Mesothelial cell of epicardium (in vitro differentiated cells): ENCODE measurements at regions not wholly inside any gene's neighbourhood (a gene's known extent, or its start where the extent isn't known, plus 50 kb on each side); places are given as distances from the start of the nearest gene placed in this dataset.
"Not testable (repeated sequence)": the region's sequence is repeated elsewhere in the genome, so short reads cannot be mapped to it uniquely, and the experiment has no call there.

ENCODE experiments used
- DNase-seq, 2 experiments: peaks; one replicate each; pipeline ENCODE4 v3.0.0; 2021; ENCODE audit warnings: low spot score in 2 of 2; ENCODE audit not compliant: unreplicated experiment in 2 of 2
- H3K27ac Mint-ChIP-seq: 2 replicates; pipeline ENCODE4 v1.8.0; 2021; ENCODE audit warnings: mixed read lengths
- H3K27me3 Mint-ChIP-seq: 2 replicates; pipeline ENCODE4 v1.8.0; 2021; ENCODE audit warnings: low read depth, mixed read lengths
- H3K36me3 Mint-ChIP-seq: 2 replicates; pipeline ENCODE4 v1.8.0; 2021; ENCODE audit warnings: mixed read lengths
- H3K4me1 Mint-ChIP-seq: 2 replicates; pipeline ENCODE4 v1.8.0; 2021; ENCODE audit warnings: mixed read lengths
- H3K4me3 Mint-ChIP-seq: 2 replicates; pipeline ENCODE4 v1.8.0; 2021; ENCODE audit warnings: mild to moderate bottlenecking, moderate library complexity, mixed read lengths
- H3K9me3 Mint-ChIP-seq: 2 replicates; pipeline ENCODE4 v1.8.0; 2021; ENCODE audit warnings: mixed read lengths
- TF ChIP-seq, protein P1 (sequence below): fragments of 200-600 bp; sonication (generic); IDR thresholded peaks from one replicate; pipeline ENCODE4 v1.5.0; 2021; ENCODE audit warnings: antibody characterized with exemption; ENCODE audit not compliant: unreplicated experiment

DNA sequence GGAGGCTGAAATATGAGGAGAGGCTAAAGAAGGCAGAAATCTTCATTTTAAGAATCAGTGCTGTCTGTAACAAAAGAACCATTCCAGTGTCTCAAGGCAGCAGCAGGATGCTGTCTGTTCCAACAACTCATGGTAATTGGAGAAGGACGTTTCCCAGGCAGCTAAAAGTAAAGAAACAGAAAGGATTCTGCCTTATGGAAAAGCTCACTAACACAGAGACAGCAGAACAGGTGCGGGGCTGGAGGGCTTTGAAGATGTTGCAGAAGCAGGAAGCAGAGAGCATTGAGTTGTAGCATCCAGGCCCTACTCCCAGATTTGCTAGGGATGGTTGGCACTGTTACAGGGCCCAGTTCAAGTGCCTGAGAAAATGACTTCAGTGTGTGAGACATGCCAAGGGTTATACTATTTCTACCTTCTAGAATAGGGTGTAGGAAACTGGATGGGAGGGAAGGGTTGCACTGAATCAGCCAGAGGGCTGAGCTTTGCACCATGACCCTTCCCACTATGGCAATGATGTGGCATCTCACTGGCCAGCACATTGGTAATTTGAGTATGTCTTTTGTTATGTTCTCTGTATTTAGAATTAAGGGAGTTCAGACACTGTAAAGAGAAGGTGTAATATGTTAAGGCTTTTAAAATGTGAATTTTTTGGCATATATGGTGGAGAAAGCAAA is 160.0 kb upstream of the FBXO33 start:
- DNase-seq = no peak
- Mint-ChIP-seq H3K36me3 (peaks cover 2% of the 10 kb centered on the region), H3K27me3 (no peaks in the 10 kb centered on the region), H3K4me1 (peaks cover 4% of the 10 kb centered on the region), H3K9me3 (peaks cover 11% of the 10 kb centered on the region), H3K4me3 (no peak overlapping the region), H3K27ac (no peak overlapping the region)
- TF ChIP-seq, protein P1, sequence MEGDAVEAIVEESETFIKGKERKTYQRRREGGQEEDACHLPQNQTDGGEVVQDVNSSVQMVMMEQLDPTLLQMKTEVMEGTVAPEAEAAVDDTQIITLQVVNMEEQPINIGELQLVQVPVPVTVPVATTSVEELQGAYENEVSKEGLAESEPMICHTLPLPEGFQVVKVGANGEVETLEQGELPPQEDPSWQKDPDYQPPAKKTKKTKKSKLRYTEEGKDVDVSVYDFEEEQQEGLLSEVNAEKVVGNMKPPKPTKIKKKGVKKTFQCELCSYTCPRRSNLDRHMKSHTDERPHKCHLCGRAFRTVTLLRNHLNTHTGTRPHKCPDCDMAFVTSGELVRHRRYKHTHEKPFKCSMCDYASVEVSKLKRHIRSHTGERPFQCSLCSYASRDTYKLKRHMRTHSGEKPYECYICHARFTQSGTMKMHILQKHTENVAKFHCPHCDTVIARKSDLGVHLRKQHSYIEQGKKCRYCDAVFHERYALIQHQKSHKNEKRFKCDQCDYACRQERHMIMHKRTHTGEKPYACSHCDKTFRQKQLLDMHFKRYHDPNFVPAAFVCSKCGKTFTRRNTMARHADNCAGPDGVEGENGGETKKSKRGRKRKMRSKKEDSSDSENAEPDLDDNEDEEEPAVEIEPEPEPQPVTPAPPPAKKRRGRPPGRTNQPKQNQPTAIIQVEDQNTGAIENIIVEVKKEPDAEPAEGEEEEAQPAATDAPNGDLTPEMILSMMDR = no peak

DNA sequence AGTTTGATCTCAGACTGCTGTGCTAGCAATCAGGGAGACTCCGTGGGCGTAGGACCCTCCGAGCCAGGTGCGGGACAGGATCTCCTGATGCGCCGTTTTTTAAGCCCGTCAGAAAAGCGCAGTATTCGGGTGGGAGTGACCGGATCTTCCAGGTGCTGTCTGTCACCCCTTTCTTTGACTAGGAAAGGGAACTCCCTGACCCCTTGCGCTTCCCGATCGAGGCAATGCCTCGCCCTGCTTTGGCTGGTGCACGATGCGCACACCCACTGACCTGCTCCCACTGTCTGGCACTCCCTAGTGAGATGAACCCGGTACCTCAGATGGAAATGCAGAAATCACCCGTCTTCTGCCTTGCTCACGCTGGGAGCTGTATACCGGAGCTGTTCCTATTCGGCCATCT is 157.6 kb upstream of the FBXO33 start:
- H3K9me3 Mint-ChIP-seq = peaks cover 12% of the 10 kb centered on the region
- not testable (repeated sequence) for H3K4me3 Mint-ChIP-seq, H3K27ac Mint-ChIP-seq, H3K27me3 Mint-ChIP-seq, H3K36me3 Mint-ChIP-seq, H3K4me1 Mint-ChIP-seq, DNase-seq

DNA sequence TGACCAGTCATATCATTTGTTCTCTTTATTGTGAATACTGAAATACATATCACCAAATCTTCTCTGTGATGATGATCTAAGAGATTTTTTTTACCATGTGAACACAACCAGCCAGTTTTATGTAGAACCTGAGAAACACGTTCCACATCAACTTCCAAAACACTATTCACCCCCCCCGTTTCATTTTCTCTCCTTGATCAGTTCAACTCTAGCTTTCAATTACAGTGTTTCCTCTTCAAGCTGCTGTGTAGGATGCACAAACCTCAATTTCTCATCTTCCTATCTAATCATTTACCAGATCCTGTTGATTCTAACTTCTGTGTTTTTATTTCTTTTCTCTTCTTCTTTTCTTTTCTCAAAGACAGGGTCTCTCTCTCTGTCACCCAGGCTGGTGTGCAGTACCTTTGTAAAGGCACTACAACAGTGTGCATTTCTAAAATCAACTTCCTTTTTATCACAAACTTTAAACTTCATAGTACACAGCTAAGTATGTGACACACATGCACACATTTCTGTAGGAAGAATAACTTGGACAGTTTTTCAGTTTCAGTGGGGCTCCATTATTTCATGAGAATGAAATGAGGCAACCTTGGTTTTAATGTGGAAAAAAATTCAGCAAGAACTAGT is 149.9 kb upstream of the FBXO33 start:
- DNase-seq = no peak
- Mint-ChIP-seq H3K27ac (no peak overlapping the region), H3K4me1 (no peaks in the 10 kb centered on the region), H3K4me3 (no peak overlapping the region), H3K27me3 (no peaks in the 10 kb centered on the region), H3K36me3 (no peaks in the 10 kb centered on the region), H3K9me3 (no peaks in the 10 kb centered on the region)
- TF ChIP-seq, protein P1 = no peak

- Mint-ChIP-seq H3K4me1 (no peaks in the 10 kb centered on the region), H3K27me3 (no peaks in the 10 kb centered on the region), H3K4me3 (no peak overlapping the region), H3K27ac (no peak overlapping the region), H3K36me3 (no peaks in the 10 kb centered on the region), H3K9me3 (peaks cover 6% of the 10 kb centered on the region)
- TF ChIP-seq, protein P1 = no peak
- DNase-seq = no peak
Measured at GRCh38 chr14:39581474-39581873, 149.2 kb upstream of the FBXO33 start.

GRCh38 chr14:39580696-39581095 is 148.5 kb upstream of the FBXO33 start:
- H3K9me3 Mint-ChIP-seq = peaks cover 14% of the 10 kb centered on the region
- H3K27ac Mint-ChIP-seq = no peak overlapping the region
- TF ChIP-seq, protein P1 = no peak
- H3K27me3 Mint-ChIP-seq = no peaks in the 10 kb centered on the region
- no peak for DNase-seq
- H3K36me3 Mint-ChIP-seq = peaks cover 5% of the 10 kb centered on the region
- no peaks in the 10 kb centered on the region for H3K4me1 Mint-ChIP-seq
- H3K4me3 Mint-ChIP-seq = no peak overlapping the region

- H3K4me3 Mint-ChIP-seq = no peak overlapping the region
- peaks cover 51% of the 10 kb centered on the region for H3K9me3 Mint-ChIP-seq
- H3K36me3 Mint-ChIP-seq = peaks cover 16% of the 10 kb centered on the region
- TF ChIP-seq, protein P1 = no peak
- no peaks in the 10 kb centered on the region for H3K27me3 Mint-ChIP-seq
- no peak overlapping the region for H3K27ac Mint-ChIP-seq
- H3K4me1 Mint-ChIP-seq = no peaks in the 10 kb centered on the region
- no peak for DNase-seq
Measured at GRCh38 chr14:39576736-39577135, 144.5 kb upstream of the FBXO33 start.
